K562 (cell line): ENCODE measurements at regions not wholly inside any gene's neighbourhood (a gene's known extent, or its start where the extent isn't known, plus 50 kb on each side); places are given as distances from the start of the nearest gene placed in this dataset.
A peak's percentile ranks its signal among the peaks of the same experiment; 100 is the strongest.

Experiments used
- ATAC-seq: fragments of 200-7000 bp; cut with Tn5 transposase; 3 replicates; pipeline ENCODE4 v1.9.1; 2020; ENCODE audit warnings: moderate library complexity
- BruUV-seq: library from RNA; stranded (reverse); fragments of 400-500 nt; replicated peaks from 2 replicates; lab custom pipeline; 2021; lab: Mats Ljungman, UMichigan
- CTCF ChIA-PET: fragments of 300-600 bp; formaldehyde crosslinking; extraction: SDS; loops from one replicate; lab custom pipeline; 2021; ENCODE audit warnings: low intra/inter-chr PET ratio; lab: Yijun Ruan, JAX
- POLR2A ChIA-PET: fragments of 300-600, 350-650 bp; sonication (Branson Sonifier 250); formaldehyde crosslinking; extraction: SDS; loops from one replicate; lab custom pipeline; 2021; ENCODE audit warnings: antibody characterized with exemption, inconsistent platforms; lab: Yijun Ruan, JAX
- DNase-seq, 4 experiments: peaks; one replicate each; pipeline versions ENCODE4 v3.0.0 to v3.0.0-alpha.2; 2011 to 2018; ENCODE audit warnings: low spot score in 3 of 4, mixed read lengths in 3 of 4; ENCODE audit errors: extremely low read depth in 1 of 4
- FAIRE-seq: peaks from 2 replicates; lab custom pipeline; 2011; peaks lifted over from hg19 to GRCh38; lab: Jason Lieb, UNC
- H2AFZ ChIP-seq: 2 replicates; pipeline ENCODE4 v1.6.0; 2011; ENCODE audit warnings: low read depth, low read length, control low read depth, inconsistent platforms
- H3K27ac ChIP-seq: fragments of 200-600 bp; 3 replicates; pipeline ENCODE4 v1.8.0; 2011; ENCODE audit warnings: low read depth, mild to moderate bottlenecking, control low read depth, inconsistent platforms, low read length, moderate library complexity, mixed read lengths; ENCODE audit errors: extremely low read depth
- H3K27me3 ChIP-seq, 2 experiments: fragments of 300-600 bp in 1 of 2; 2 replicates in 1 of 2; 3 replicates in 1 of 2; pipeline versions ENCODE4 v1.6.0 to v1.8.0; 2011; ENCODE audit warnings: inconsistent platforms in 2 of 2, low read length in 2 of 2, mild to moderate bottlenecking in 1 of 2, mixed read lengths in 1 of 2, moderate library complexity in 1 of 2; ENCODE audit not compliant: control insufficient read depth in 2 of 2, insufficient read depth in 2 of 2
- H3K36me3 ChIP-seq: fragments of 300-600 bp; 3 replicates; pipeline ENCODE4 v1.8.0; 2011; ENCODE audit warnings: mild to moderate bottlenecking, low read length, inconsistent platforms; ENCODE audit not compliant: control insufficient read depth, insufficient read depth
- H3K4me1 ChIP-seq, 2 experiments: fragments of 200-600 bp in 1 of 2; replicated peaks in 1 of 2; 2 replicates in 1 of 2; 3 replicates in 1 of 2; pipeline versions ENCODE4 v1.5.1 to v1.8.0; 2011; ENCODE audit warnings: inconsistent platforms in 2 of 2, low read length in 2 of 2, mild to moderate bottlenecking in 1 of 2, mixed read lengths in 1 of 2, moderate library complexity in 1 of 2; ENCODE audit not compliant: control insufficient read depth in 2 of 2, insufficient read depth in 2 of 2
- H3K4me2 ChIP-seq: 2 replicates; pipeline ENCODE4 v1.6.1; 2011; ENCODE audit warnings: low read length, control low read depth, inconsistent platforms, mixed read lengths; ENCODE audit not compliant: insufficient read depth
- H3K4me3 ChIP-seq: fragments of 200-600 bp; sonication (generic), shearing (Covaris generic); 2 replicates; pipeline ENCODE4 v1.5.1; 2016; ENCODE audit warnings: control low read depth, inconsistent platforms
- H3K79me2 ChIP-seq: fragments of 200-600 bp; 3 replicates; pipeline ENCODE4 v1.8.0; 2011; ENCODE audit warnings: low read length, inconsistent platforms; ENCODE audit not compliant: control insufficient read depth, insufficient read depth
- H3K9ac ChIP-seq, 2 experiments: 2 replicates each; pipeline versions ENCODE4 v1.6.0 to v1.6.1; 2011; ENCODE audit warnings: low read depth in 2 of 2, low read length in 2 of 2, control low read depth in 1 of 2, inconsistent platforms in 1 of 2, mild to moderate bottlenecking in 1 of 2, mixed read lengths in 1 of 2; ENCODE audit not compliant: insufficient read depth in 1 of 2
- H3K9me1 ChIP-seq: one replicate; pipeline ENCODE4 v1.6.0; 2011; ENCODE audit warnings: inconsistent platforms, mild to moderate bottlenecking, low read length, moderate library complexity; ENCODE audit not compliant: control insufficient read depth, insufficient read depth
- H3K9me3 ChIP-seq: replicated peaks from 2 replicates; pipeline ENCODE4 v1.5.1; 2011; ENCODE audit warnings: low read depth, low read length, inconsistent platforms; ENCODE audit not compliant: control insufficient read depth, insufficient read depth
- H4K20me1 ChIP-seq: replicated peaks from 2 replicates; pipeline ENCODE4 v1.6.1; 2011; ENCODE audit warnings: low read length, inconsistent platforms, mixed read lengths; ENCODE audit not compliant: control insufficient read depth, insufficient read depth
- CHD1 ChIP-seq: fragments of 200-600 bp; sonication (generic); IDR thresholded peaks from one replicate; pipeline ENCODE4 v1.6.1; 2012; ENCODE audit warnings: mild to moderate bottlenecking, moderate library complexity, low read length, inconsistent platforms
- CTBP1 ChIP-seq: fragments of 450-650 bp; IDR thresholded peaks from 2 replicates; pipeline ENCODE4 v1.6.1; 2016; ENCODE audit warnings: borderline replicate concordance
- DMBX1 ChIP-seq: fragments of 250-450 bp; sonication (Bioruptor Pico); IDR thresholded peaks from 2 replicates; pipeline ENCODE4 v1.8.0; 2022; ENCODE audit warnings: inconsistent platforms, mild to moderate bottlenecking, moderate library complexity, borderline replicate concordance
- ETV5 ChIP-seq: sonication (generic); formaldehyde crosslinking; IDR thresholded peaks from 2 replicates; pipeline ENCODE4 v1.4.0; 2020; ENCODE audit warnings: low read depth, mild to moderate bottlenecking, missing genetic modification reagents
- FOXK2 ChIP-seq, 2 experiments: fragments of 450-650 bp; IDR thresholded peaks in 1 of 2; conservative IDR thresholded peaks in 1 of 2; 2 replicates each; pipeline ENCODE4 v1.6.1; 2016; ENCODE audit warnings: low read depth in 2 of 2, mild to moderate bottlenecking in 1 of 2
- FOXO4 ChIP-seq: fragments of 450-650 bp; formaldehyde crosslinking; IDR thresholded peaks from 2 replicates; pipeline ENCODE4 v1.4.0; 2020; ENCODE audit warnings: mild to moderate bottlenecking, moderate library complexity
- GTF3C2 ChIP-seq: IDR thresholded peaks from 3 replicates; pipeline ENCODE4 v1.6.1; 2011; ENCODE audit warnings: borderline replicate concordance, mild to moderate bottlenecking, moderate library complexity; ENCODE audit not compliant: insufficient read length; ENCODE audit errors: extremely low read depth
- HEY1 ChIP-seq: fragments of 250-450 bp; sonication (Bioruptor Pico); IDR thresholded peaks from 2 replicates; pipeline ENCODE4 v1.5.0; 2020; ENCODE audit warnings: mild to moderate bottlenecking, moderate library complexity, borderline replicate concordance
- RAD51 ChIP-seq: fragments of 450-650 bp; IDR thresholded peaks from 2 replicates; pipeline ENCODE4 v1.7.1; 2016; ENCODE audit warnings: low read depth, mild to moderate bottlenecking, borderline replicate concordance
- RBM39 ChIP-seq: fragments of 200-400 bp; formaldehyde crosslinking; optimal IDR thresholded peaks from 2 replicates; pipeline ENCODE3; 2018; ENCODE audit warnings: low read depth, low read length
- SNAPC5 ChIP-seq: fragments of 250-450 bp; sonication (Bioruptor Pico); IDR thresholded peaks from 2 replicates; pipeline ENCODE4 v1.8.0; 2021; ENCODE audit warnings: moderate library complexity, mild to moderate bottlenecking, inconsistent platforms
- USF2 ChIP-seq: sonication (generic); formaldehyde crosslinking; IDR thresholded peaks from 2 replicates; pipeline ENCODE4 v1.5.0; 2020; ENCODE audit warnings: missing genetic modification reagents
- ZBED1 ChIP-seq: IDR thresholded peaks from 2 replicates; pipeline ENCODE4 v1.6.1; 2014
- ZNF217 ChIP-seq: sonication (generic); formaldehyde crosslinking; IDR thresholded peaks from 2 replicates; pipeline ENCODE4 v1.8.0; 2022; ENCODE audit warnings: mild to moderate bottlenecking, missing genetic modification reagents
- ZNF253 ChIP-seq: fragments of 250-450 bp; sonication (Bioruptor Pico); conservative IDR thresholded peaks from 2 replicates; pipeline ENCODE4 v1.6.1; 2021; ENCODE audit warnings: mild to moderate bottlenecking
- ZNF444 ChIP-seq: fragments of 250-450 bp; sonication (Bioruptor Pico); IDR thresholded peaks from 2 replicates; pipeline ENCODE4 v1.4.0; 2020; ENCODE audit warnings: mild to moderate bottlenecking, moderate library complexity
- ZNF785 ChIP-seq: fragments of 250-450 bp; sonication (Bioruptor Pico); IDR thresholded peaks from 2 replicates; pipeline ENCODE4 v1.4.0; 2020; ENCODE audit warnings: mild to moderate bottlenecking
- ZNF830 ChIP-seq: fragments of 250-450 bp; sonication (Bioruptor Pico); IDR thresholded peaks from 2 replicates; pipeline ENCODE4 v1.5.0; 2021; ENCODE audit warnings: mild to moderate bottlenecking
- WGBS: fragments of 100-300 bp; shearing (Covaris generic); methylation state at CpG from one replicate; pipeline ENCODE4 v1.1.6; 2016; ENCODE audit warnings: low coverage, mixed read lengths; ENCODE audit not compliant: insufficient coverage; ENCODE audit errors: missing lambda C conversion rate; 5-methylcytosine and 5-hydroxymethylcytosine counted together
- in situ Hi-C: fragments of 300-500 bp; cut with MboI; formaldehyde crosslinking; loops from 4 replicates; pipeline ENCODE4 v1.15.0; 2018; ENCODE audit warnings: inconsistent platforms, mixed read lengths
- intact Hi-C: fragments of 100-400 bp; cut with micrococcal nuclease; formaldehyde crosslinking; loops from 2 replicates; pipeline ENCODE4 v1.14.2; 2022

GRCh38 chr9:113690055-113690740, 185.9 kb upstream of the ZNF618 start:
- no peak overlapping the region for H2AFZ ChIP-seq
- ATAC-seq = no peak
- in situ Hi-C loops = no loop called here
- no peak for TF ChIP-seq SNAPC5
- TF ChIP-seq USF2 (CRISPR knock-in tag) = peak; percentile 38; the same call in 1 of the 2 replicates
- no peak for TF ChIP-seq FOXO4 (CRISPR knock-in tag)
- TF ChIP-seq ZNF253 (CRISPR knock-in tag) = no peak
- TF ChIP-seq RBM39 = no peak
- no peak for TF ChIP-seq ZNF830 (CRISPR knock-in tag)
- TF ChIP-seq CHD1 = no peak
- no peak for TF ChIP-seq ZBED1
- no peak for TF ChIP-seq ZNF444 (CRISPR knock-in tag)
- TF ChIP-seq CTBP1 = no peak
- TF ChIP-seq ZNF217 (CRISPR knock-in tag) = no peak
- TF ChIP-seq GTF3C2 = no peak
- TF ChIP-seq RAD51 = 0 out of 2 replicates have a peak, but pooled peaks have one; percentile 14
- TF ChIP-seq DMBX1 (CRISPR knock-in tag) = no peak
- no peak for TF ChIP-seq HEY1
- no peak for TF ChIP-seq ETV5 (CRISPR knock-in tag)
- no peak for TF ChIP-seq ZNF785 (CRISPR knock-in tag)
- no peak for TF ChIP-seq FOXK2 (conservative IDR thresholded peaks at IDR 0.05 in 1 of 2, IDR thresholded peaks at IDR 0.05 in 1 of 2; ENCODE audit: low read depth in 2 of 2)

More at GRCh38 chr9:113690055-113690740, 185.9 kb upstream of the ZNF618 start:
- CTCF ChIA-PET = no interaction called here
- intact Hi-C loops = no loop called here
- Histone ChIP-seq H3K4me1 (no peaks in the 10 kb centered on the region; a peak in 1 of 5 replicates), H3K27me3 (peaks cover 11 to 35% of the 10 kb centered on the region in 2 experiments; a peak in 3 of 5 replicates), H3K9ac (no peak overlapping the region), H3K9me3 (no peaks in the 10 kb centered on the region; the same call in 1 of the 2 replicates), H3K4me3 (no peak overlapping the region), H3K36me3 (no peaks in the 10 kb centered on the region; the same call in 2 of the 3 replicates), H3K27ac (no peak overlapping the region), H3K4me2 (no peak overlapping the region), H4K20me1 (no peaks in the 10 kb centered on the region), H3K79me2 (no peaks in the 10 kb centered on the region), H3K9me1 (no peaks in the 10 kb centered on the region)
- DNase-seq = no peak
- no TSS peak for BruUV-seq
- no peak for FAIRE-seq
- POLR2A ChIA-PET = interaction anchor here (0.6 kb wide), 1 partner anchor 99 kb away, joined by 4 read pairs; no protein-coding TSS in a partner anchor
- 15% methylated on average over 11 of the region's 11 CpGs for WGBS
